ENCODE measurements at regions not wholly inside any gene's neighbourhood (a gene's known extent, or its start where the extent isn't known, plus 50 kb on each side); places are given as distances from the start of the nearest gene placed in this dataset.
"Not testable (repeated sequence)": the region's sequence is repeated elsewhere in the genome, so short reads cannot be mapped to it uniquely, and the experiment has no call there.

DNA sequence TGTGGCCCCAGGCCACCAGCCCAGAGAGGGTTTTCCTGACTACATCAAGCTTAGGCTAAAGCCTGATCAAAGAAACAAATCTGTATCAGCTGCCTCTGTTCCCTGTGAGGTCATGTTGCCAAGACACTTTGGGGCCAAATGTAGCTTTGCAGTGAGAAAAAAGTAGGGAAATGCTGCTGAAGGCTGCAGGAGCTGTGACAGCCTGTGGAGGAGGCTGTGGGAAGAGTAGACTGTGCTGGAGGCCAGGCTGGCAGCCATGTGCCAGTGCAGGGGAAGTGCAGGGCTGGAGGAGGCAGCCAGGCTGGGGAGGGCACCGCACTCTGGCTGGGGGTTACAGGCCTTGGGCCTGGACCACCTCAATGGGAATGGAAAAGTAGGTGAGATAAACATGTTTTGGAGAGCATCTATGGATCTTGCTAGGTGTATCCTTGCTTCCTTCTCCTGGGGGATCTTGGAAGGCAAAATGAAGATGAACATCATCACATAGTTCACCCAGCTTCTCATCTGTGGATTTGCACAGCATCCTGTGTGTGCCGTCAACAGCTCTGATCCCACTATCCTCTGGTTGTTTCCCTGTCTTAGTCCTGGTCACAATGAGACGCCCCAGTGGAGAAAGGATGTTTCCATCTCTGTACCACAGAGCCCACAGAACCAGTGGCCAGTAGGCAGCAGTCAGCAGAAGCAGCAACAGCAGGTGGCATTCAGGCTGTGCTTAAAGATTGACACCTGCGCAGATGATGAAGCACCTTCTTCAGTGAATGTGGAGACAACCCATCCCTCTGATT, 103.8 kb upstream of the COPS8 start:
- DNase-seq = no peak

DNA sequence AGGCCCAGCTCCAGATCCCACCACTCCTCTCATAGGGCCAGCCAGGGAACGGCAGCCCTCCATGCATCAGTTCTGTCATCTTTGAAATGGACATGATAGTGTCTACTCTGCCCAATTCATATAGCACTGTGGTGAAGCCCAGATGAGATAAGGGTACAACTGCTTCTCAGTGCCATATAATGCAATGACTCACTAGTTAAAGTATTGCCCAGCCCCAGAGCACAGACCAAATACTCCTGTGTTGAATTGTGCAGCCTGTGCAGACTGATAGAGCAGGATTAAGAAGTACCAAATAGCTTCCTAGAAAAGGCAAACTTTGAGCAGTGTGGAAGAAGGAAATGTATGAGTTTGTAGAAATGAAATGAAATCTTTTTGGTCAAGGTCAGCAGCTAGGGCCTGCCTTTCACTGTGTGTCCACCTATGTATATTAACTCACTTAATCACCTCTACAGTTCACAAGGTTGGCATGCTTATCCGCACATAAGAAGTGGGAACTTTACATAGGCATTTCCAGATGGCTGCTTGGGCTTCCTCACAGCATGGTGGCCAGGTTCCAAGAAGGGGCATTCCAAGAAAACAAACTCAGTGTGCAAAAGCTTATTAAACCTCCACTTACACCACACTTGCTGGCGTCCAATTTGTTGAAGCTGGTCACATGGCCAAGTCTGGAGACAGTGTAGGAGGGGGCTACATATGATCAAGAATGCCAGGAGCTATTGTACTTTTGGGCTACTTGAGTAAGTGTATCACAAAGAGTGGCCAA, 102.8 kb upstream of the COPS8 start:
- no peak for DNase-seq

DNA sequence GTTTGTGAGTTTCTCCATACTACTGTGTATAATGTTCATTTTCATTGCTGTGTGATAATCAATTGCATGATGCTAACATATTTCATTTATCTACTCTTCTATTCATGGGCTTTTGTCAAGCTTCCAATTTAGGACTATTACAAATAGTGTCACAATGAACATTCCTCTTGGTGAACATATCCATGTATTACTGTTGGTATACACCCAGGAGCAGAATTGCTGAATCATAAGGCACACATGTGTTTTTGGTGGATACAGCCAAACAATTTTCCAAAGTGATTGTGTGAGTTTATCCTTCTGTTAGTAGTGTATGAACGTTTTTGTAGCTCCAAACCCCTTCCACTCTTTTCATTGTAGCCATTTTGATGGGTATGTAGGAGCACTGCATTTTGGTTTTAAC, 101.6 kb upstream of the COPS8 start:
- DNase-seq = no peak

- DNase-seq = no peak
Observed at GRCh38 chr2:236985761-236986339, 99.8 kb upstream of the COPS8 start.

GRCh38 chr2:236986524-236987330, 99.0 kb upstream of the COPS8 start:
- no peak for DNase-seq

GRCh38 chr2:236988216-236988615, 97.5 kb upstream of the COPS8 start:
- no peak for DNase-seq

DNA sequence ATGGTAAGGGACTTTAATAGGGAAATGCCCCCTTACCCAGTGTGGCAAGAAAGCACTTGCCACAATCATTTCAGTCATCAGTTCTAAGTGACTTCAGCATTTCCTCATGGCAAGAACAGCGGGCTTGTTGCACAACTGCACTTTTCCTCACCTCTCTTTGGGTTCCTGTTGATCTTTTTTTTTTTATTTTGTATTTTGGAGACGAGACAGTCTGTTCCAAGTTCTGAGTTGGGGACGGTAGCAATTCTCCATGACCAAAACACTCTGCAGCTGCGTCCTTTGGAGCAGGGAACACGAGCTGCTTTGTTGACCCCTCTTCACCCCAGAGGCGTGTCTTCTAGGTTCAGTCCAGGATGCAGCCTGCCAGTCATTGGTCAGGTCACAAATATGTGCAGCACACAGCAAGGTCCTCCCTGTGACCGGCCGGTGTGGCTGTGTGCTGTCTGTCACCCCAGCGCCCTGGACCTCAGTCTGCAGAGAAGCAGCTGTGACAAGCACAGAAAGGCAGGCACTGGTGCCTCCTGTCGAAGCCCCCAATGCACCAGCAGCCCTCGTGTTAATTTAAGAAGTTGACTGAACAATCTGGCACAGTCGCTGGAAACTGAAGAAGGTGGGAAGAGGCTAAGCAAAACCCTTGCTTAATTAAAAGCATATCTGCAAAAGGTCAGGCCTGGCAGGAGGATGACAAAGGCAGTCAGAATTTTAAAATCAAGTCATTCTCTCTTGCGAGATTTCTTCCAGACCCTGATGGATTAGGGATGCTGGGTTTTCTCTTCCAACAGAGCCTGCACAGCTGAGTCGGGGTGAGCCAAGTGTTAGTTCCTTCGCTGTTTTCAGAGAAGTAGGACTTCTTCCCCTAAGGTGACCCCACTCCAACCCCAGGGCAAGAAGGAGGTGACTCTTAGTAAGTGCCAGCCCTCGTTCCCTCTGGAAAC, 96.7 kb upstream of the COPS8 start:
- no peak for DNase-seq

- DNase-seq = no peak
Observed at GRCh38 chr2:236990552-236990951, 95.1 kb upstream of the COPS8 start.

DNA sequence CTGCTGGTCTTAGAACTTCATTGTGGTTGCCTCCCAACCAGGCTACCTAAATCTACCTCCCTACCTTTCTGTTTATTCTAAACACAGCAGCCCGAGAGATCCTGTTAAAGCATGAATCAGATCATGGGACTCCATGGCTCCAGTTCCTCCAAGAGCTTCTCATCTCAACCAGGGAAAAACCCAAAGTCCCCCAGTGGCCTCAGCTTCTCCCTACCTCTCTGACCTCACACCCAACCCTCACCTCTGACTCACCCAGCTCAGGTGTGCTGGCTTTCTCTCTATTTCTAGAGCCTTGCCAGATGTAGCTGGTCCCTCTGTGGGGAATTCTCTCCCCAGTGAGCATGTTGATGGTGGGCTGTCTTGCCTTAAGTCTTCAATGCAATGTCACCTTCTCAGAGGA, 93.8 kb upstream of the COPS8 start:
- no peak for DNase-seq

- DNase-seq = no peak
Observed at GRCh38 chr2:236993286-236993685, 92.4 kb upstream of the COPS8 start.

DNA sequence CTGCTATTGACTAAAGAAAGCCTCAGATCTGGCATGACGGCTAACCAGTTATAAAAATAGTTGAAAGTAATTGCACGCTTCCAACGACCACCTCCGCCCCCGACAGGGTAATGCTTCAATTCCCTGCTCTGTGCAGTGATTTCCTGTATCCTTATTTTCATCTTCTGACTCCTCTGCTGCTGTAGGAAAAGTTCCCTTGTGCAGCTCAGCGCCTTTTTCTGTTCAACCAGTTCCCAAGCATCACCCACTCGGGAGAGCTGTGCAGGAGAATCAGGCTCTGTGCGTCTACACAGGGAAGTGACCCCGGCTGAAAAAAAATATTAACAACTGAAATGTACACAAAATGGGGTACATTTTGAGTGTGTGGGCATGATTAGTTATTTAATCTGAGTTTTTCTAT, 91.3 kb upstream of the COPS8 start:
- no peak for DNase-seq

DNA sequence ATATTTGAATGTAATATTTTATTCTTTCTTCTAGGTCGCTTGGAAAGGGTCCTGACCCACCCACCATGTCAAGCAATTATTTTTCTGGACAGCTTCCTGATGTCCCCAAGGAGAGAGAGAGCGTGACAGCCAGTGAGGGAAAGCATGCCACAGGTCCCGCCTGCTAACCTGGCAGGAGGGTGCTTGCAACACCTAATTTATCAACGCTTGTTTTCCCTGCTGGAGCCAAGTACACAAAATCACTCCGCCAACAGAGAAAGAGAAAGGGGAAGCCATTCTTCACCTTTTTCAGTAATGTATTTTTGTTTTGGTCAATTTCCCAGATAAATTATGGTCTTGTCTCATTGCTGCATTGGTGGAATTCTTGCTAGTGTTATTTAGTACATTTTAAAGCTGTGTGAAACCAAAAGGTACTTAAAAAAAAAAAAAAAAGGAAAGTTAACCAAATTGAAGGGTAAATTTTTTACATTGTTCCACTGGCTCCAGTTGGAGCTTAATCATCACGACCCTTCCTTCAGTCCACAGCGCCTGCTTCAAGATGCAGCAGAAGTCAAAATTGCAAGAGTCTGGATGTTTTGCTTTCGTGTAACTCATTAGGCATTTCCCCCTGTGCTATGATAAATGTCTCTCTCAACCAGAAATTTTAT, 88.5 kb upstream of the COPS8 start:
- no peak for DNase-seq

DNA sequence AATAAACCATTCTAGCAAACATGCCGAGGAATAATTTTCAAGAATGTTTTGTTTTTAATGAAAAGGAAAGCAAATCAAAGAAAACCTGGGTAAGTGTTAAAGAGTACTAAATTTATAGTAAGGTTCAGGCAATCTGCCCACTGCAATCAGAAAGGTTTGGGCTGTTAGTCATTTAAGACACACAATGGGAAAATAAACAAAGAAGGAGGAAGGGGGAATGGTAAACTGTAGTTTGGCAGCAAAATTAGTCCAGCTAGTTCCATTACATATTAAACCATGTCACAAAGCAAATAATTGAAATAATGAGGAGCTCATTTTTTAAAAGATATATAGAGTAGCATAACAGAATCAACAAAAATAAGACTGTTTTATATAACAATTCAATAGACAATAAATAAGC, 87.5 kb upstream of the COPS8 start:
- no peak for DNase-seq

DNA sequence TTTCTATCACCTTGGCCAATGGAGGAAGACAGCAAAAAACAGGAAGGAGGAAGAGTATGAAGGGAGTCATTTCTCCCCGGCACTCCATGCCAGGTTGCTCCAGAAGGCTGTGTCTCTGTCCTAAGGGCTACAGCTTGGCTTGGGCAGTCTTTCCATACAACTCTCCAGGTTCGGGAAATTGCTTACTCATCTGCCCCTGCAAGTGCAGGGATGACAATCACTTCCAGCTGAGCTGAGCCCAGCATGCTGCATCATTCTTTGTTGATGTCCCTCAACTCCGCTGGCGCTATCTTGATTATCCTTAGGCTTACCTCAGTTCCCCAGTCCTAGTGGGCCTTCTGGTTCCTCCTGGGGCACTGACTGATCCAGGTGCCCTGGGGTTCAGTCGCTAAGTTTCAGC, 86.9 kb upstream of the COPS8 start:
- DNase-seq = no peak

- no peak for DNase-seq
Observed at GRCh38 chr2:237000481-237000880, 85.2 kb upstream of the COPS8 start.

DNA sequence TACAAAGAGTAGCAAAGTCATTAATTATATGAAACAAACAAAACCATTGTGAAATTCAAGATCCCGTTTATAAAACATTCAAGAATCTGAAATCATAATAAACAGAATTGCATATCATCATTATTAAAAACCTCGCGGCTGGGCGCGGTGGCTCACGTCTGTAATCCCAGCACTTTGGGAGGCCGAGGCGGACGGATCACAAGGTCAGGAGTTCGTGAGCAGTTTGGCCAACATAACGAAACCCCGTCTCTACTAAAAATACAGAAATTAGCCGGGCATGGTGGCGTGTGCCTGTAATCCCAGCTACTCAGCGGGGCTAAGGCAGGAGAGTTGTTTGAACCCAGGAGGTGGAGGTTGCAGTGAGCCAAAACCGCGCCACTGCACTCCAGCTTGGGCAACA, 80.3 kb upstream of the COPS8 start:
- DNase-seq = not testable (repeated sequence)

DNA sequence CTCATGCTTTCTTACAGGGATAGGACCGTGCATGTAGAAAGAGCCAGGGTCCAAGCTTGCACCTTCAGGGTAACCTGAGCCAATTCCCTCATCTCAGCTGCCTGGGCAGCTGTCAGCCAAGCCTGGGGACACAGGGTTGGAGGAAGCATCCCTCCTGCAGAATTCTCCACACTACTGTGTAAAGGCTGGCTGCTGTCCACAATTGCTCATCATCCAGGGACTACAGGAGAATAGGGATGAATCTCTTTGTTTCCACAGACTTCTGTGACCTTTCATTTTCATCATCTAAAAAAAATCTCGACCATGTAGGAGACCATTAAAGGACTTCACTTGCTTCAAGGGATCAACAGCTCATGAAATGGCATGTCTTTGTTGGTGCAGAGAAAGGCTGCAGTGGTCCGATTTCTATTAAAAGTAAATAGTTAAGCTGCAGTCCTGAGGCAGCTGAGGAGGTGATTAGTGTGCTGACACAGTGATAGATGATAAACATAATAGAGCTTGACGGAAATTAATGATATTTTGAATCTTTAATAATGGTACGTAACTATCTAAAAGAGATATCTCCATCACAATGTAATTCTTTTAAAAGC, 74.4 kb upstream of the COPS8 start:
- no peak for DNase-seq

- no peak for DNase-seq
Observed at GRCh38 chr2:237012004-237012403, 73.7 kb upstream of the COPS8 start.

DNA sequence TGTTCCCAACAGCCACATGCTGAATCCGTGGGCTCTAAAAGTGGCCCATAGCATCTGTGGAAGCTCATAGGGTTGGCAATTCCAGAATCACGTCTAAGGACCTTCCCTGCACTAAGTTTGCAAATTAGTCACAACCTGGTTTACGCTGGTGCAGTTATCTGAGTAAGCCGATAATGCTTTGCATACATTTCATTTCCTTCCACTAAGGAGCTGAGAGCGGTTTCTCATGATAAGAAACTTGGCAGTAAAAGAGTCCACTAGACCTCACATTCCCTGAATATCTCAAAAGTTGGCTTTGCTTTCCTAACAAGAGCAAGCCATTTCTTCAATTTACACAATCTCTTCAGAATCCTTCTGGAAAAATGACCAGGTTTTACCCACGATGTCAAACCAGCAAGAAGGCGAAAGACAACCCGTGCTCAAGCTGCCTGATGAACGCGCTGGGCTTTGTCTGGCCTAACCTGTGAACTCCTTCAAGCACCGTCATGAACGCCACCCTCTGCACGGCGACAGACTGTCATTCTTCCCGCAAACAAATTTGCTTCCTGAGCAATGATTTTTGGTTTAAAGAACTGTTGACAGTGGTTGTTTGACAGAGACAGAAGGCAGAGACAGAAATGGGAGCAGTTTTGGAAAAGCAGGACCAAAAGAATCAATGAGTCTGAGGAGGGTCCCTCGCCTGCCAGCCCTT, 73.0 kb upstream of the COPS8 start:
- DNase-seq = no peak

DNA sequence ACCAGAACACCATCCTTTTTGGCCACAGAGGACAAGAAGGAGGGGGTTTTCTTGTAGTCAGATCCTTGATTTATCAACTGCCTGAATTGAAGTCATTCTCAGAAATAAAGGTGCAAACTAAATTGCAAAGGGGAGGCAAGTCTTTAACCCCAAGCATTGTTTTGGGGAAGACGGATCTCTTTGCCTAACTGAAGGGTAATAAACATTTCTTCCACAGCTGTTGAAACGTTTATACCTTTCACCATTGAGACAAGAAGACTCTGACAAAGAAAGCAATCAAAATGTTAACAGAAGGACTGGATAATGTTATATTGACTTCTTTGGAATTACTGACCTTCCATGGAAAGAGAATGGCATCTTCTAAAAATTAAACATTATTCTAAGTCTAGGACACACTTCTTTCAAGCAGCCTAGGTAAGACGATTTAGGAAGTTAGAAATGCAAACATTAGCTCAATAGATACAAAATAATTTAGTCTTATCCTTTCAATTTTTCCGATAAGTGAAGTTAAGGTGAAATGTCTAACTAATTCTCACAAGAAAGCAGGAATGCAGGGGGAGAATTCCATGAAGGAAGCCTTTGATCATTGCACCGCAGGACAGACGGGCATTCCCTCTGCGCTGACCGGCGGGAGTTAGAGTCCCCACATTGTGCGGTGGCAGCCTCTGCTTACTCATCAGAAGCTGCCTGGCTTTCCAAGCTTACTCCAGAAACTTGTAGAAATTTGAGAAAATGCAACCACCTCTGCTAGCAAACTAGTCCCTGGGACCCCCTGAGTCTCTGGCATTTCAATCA, 69.4 kb upstream of the COPS8 start:
- DNase-seq = no peak
